Vagina (tissue), 2 donors: ENCODE measurements at regions not wholly inside any gene's neighbourhood (a gene's known extent, or its start where the extent isn't known, plus 50 kb on each side); places are given as distances from the start of the nearest gene placed in this dataset.

ENCODE experiments used
- CTCF ChIP-seq, 3 experiments: fragments of 450-650 bp in 2 of 3; fragments of 200-600 bp in 1 of 3; sonication (generic) in 1 of 3; IDR thresholded peaks; one replicate each; pipeline ENCODE4 v1.5.1; 2017 to 2019; ENCODE audit warnings: antibody characterized with exemption in 3 of 3, mild to moderate bottlenecking in 2 of 3, moderate library complexity in 2 of 3
- POLR2A ChIP-seq, 2 donors: fragments of 450-650 bp; IDR thresholded peaks; one replicate each; pipeline ENCODE4 v1.6.1; 2017; ENCODE audit warnings: antibody characterized with exemption in 2 of 2, mild to moderate bottlenecking in 2 of 2, moderate library complexity in 2 of 2
- POLR2AphosphoS5 ChIP-seq, 2 donors: sonication (generic); formaldehyde crosslinking; IDR thresholded peaks; one replicate each; pipeline ENCODE4 v1.9.0; 2017; ENCODE audit warnings: antibody characterized with exemption in 2 of 2, mild to moderate bottlenecking in 2 of 2, low read depth in 1 of 2; ENCODE audit not compliant: insufficient read depth in 1 of 2

DNA sequence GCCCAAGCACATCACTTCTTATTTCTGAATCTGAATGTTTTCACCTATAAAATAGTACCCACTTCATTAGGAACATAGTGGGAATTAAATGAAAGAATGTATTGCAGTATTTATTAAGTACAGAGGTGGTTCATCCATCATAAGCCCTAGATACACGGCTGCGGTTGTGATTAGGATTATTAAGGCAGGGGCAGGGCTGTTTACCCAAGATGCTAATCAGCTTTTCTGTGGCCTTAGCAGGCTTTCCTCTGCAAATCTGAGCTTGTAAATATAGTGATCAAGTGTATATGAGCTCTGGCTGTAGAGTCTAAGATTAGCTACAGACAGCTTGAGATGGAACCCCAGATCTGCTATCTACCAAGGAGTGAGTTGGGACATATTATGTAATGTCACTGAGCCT, 124.1 kb upstream of the ADRA1B start:
- TF ChIP-seq POLR2AphosphoS5 (IDR thresholded peaks at IDR 0.05; ENCODE audit: insufficient read depth in 1 of 2, low read depth in 1 of 2) (no peak), CTCF (IDR thresholded peaks at IDR 0.05) (no peak), POLR2A (IDR thresholded peaks at IDR 0.05) (no peak)
